IPS-15b (cell line): ENCODE measurements at regions not wholly inside any gene's neighbourhood (a gene's known extent, or its start where the extent isn't known, plus 50 kb on each side); places are given as distances from the start of the nearest gene placed in this dataset.

Experiments
- H3K27me3 ChIP-seq: one replicate; pipeline ENCODE4 v1.6.1; 2013; ENCODE audit warnings: low read length; ENCODE audit not compliant: control insufficient read depth, insufficient read depth
- H3K36me3 ChIP-seq: one replicate; pipeline ENCODE4 v1.6.1; 2013; ENCODE audit warnings: low read length; ENCODE audit not compliant: control insufficient read depth, insufficient read depth
- H3K4me1 ChIP-seq: one replicate; pipeline ENCODE4 v1.6.1; 2013; ENCODE audit warnings: mild to moderate bottlenecking, low read length; ENCODE audit not compliant: control insufficient read depth, insufficient read depth
- H3K4me3 ChIP-seq: one replicate; pipeline ENCODE4 v1.5.1; 2013; ENCODE audit warnings: low read depth, low read length
- H3K9ac ChIP-seq: one replicate; pipeline ENCODE4 v1.6.1; 2013; ENCODE audit warnings: low read depth, mild to moderate bottlenecking, low read length
- H3K9me3 ChIP-seq: one replicate; pipeline ENCODE4 v1.6.1; 2013; ENCODE audit warnings: mild to moderate bottlenecking, low read length; ENCODE audit not compliant: control insufficient read depth, insufficient read depth

- Histone ChIP-seq H3K4me1 (no peaks in the 10 kb centered on the region), H3K36me3 (no peaks in the 10 kb centered on the region), H3K27me3 (no peaks in the 10 kb centered on the region), H3K4me3 (no peak overlapping the region), H3K9me3 (no peaks in the 10 kb centered on the region), H3K9ac (no peak overlapping the region)
Measured at GRCh38 chr18:78165525-78165924, 814.1 kb upstream of the SALL3 start.

GRCh38 chr18:78168526-78168925 lies 811.1 kb upstream of the SALL3 start:
- Histone ChIP-seq H3K9me3 (no peaks in the 10 kb centered on the region), H3K36me3 (no peaks in the 10 kb centered on the region), H3K4me1 (no peaks in the 10 kb centered on the region), H3K27me3 (no peaks in the 10 kb centered on the region), H3K9ac (no peak overlapping the region), H3K4me3 (no peak overlapping the region)

- Histone ChIP-seq H3K4me3 (no peak overlapping the region), H3K36me3 (no peaks in the 10 kb centered on the region), H3K9ac (no peak overlapping the region), H3K4me1 (no peaks in the 10 kb centered on the region), H3K27me3 (no peaks in the 10 kb centered on the region), H3K9me3 (no peaks in the 10 kb centered on the region)
Measured at GRCh38 chr18:78169174-78169864, 810.3 kb upstream of the SALL3 start.

DNA sequence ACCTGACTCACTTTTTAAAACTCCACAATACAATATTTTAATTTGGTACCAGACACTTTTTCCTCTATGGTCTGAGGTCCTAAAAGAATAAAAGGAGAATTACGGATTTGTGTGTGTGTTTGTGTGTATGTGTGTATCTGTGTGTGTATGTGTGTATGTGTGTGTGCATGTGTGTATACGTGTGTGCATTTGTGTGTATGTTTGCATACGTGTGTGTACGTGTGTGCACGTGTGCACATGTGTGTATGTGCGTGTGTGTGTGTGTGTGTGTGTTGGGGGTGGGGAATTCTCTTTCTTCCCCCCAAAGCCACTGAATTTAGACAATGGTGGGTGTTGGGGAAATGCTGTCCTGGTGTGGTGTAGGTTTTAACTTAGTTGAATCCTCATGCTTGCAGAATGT lies 807.7 kb upstream of the SALL3 start:
- no peaks in the 10 kb centered on the region for H3K27me3 ChIP-seq
- no peak overlapping the region for H3K4me3 ChIP-seq
- H3K4me1 ChIP-seq, result no peaks in the 10 kb centered on the region
- H3K36me3 ChIP-seq, result no peaks in the 10 kb centered on the region
- H3K9ac ChIP-seq, result no peak overlapping the region
- no peaks in the 10 kb centered on the region for H3K9me3 ChIP-seq

DNA sequence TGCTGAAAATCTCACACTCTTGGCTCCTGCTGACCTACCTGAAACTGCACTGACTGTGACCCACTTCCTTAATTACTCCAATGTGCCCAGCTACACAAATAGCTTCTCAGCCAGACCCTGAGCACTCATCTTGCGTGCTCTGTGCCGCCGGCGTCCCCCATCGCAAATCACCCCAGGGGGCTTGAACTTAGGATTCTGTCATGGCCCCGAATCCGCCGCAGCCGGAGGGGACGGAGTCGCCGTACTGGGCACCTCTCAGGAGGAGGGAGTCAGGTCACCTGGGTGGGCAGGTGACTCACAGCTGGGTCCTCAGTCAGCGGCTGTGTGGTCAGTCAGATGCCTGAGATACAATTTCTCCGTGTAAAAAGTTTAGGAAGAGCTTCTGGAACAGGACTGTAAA lies 804.9 kb upstream of the SALL3 start:
- Histone ChIP-seq H3K9me3 (no peaks in the 10 kb centered on the region), H3K27me3 (no peaks in the 10 kb centered on the region), H3K36me3 (no peaks in the 10 kb centered on the region), H3K4me3 (no peak overlapping the region), H3K9ac (no peak overlapping the region), H3K4me1 (no peaks in the 10 kb centered on the region)

- no peaks in the 10 kb centered on the region for H3K4me1 ChIP-seq
- H3K36me3 ChIP-seq, result no peaks in the 10 kb centered on the region
- H3K4me3 ChIP-seq, result no peak overlapping the region
- H3K27me3 ChIP-seq, result no peaks in the 10 kb centered on the region
- H3K9me3 ChIP-seq, result no peaks in the 10 kb centered on the region
- H3K9ac ChIP-seq, result no peak overlapping the region
Measured at GRCh38 chr18:78178812-78179211, 800.8 kb upstream of the SALL3 start.

GRCh38 chr18:78180741-78181140 lies 798.9 kb upstream of the SALL3 start:
- H3K27me3 ChIP-seq, result no peaks in the 10 kb centered on the region
- no peaks in the 10 kb centered on the region for H3K9me3 ChIP-seq

GRCh38 chr18:78183815-78184214 lies 795.8 kb upstream of the SALL3 start:
- Histone ChIP-seq H3K4me3 (no peak overlapping the region), H3K4me1 (no peaks in the 10 kb centered on the region), H3K36me3 (no peaks in the 10 kb centered on the region), H3K9ac (no peak overlapping the region), H3K9me3 (no peaks in the 10 kb centered on the region), H3K27me3 (no peaks in the 10 kb centered on the region)

More at GRCh38 chr18:78180741-78181140, 798.9 kb upstream of the SALL3 start:
- Histone ChIP-seq H3K4me3 (no peak overlapping the region), H3K36me3 (no peaks in the 10 kb centered on the region), H3K9ac (no peak overlapping the region), H3K4me1 (no peaks in the 10 kb centered on the region)

GRCh38 chr18:78191276-78191675 lies 788.3 kb upstream of the SALL3 start:
- Histone ChIP-seq H3K4me3 (no peak overlapping the region), H3K9ac (no peak overlapping the region), H3K36me3 (no peaks in the 10 kb centered on the region), H3K4me1 (peaks cover 2% of the 10 kb centered on the region), H3K9me3 (no peaks in the 10 kb centered on the region), H3K27me3 (no peaks in the 10 kb centered on the region)

DNA sequence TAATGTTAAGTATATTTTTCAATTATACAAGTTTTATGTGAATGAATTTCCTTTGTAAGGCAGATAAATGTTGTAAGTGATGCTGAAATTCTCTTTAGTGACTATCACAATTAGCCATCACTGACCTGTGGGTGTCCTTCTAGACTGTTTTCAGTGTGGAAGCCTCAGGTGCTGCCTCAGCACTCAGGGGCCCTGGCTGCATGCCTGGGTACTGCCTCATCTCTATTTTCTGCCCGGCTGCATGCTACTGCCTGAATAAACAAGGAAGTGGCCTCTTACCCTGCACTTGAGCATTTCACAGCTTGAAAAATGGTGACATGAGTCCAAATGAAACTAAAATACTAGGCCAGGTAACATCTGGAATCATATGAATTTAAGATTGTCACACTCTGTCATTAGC lies 787.6 kb upstream of the SALL3 start:
- H3K36me3 ChIP-seq, result no peaks in the 10 kb centered on the region
- no peaks in the 10 kb centered on the region for H3K27me3 ChIP-seq
- H3K9ac ChIP-seq, result no peak overlapping the region
- no peaks in the 10 kb centered on the region for H3K9me3 ChIP-seq
- peaks cover 2% of the 10 kb centered on the region for H3K4me1 ChIP-seq
- no peak overlapping the region for H3K4me3 ChIP-seq

DNA sequence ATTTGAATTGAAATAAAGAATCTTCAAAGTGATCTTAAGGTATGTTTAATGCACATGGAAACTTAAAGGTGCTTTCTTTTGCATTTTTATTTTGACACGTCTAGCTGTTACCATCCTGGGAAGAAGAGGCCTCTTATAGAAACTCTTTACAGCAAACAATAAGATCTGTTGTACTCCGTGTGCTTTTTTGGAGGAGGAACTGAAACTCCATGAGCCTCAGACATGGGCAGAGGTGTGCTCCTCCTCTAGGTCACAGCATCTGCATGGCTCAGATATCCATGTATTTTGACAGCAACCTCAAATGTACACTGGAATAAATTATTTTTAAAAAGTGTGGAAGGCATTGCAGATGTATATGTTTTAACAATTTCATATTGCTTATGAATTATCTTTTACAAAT lies 783.3 kb upstream of the SALL3 start:
- Histone ChIP-seq H3K9me3 (no peaks in the 10 kb centered on the region), H3K36me3 (no peaks in the 10 kb centered on the region), H3K4me1 (peaks cover 2% of the 10 kb centered on the region), H3K4me3 (no peak overlapping the region), H3K27me3 (no peaks in the 10 kb centered on the region), H3K9ac (no peak overlapping the region)

- Histone ChIP-seq H3K27me3 (no peaks in the 10 kb centered on the region), H3K9ac (no peak overlapping the region)
Measured at GRCh38 chr18:78199002-78199401, 780.6 kb upstream of the SALL3 start.

More at GRCh38 chr18:78199002-78199401, 780.6 kb upstream of the SALL3 start:
- no peak overlapping the region for H3K4me3 ChIP-seq
- H3K9me3 ChIP-seq, result no peaks in the 10 kb centered on the region
- no peaks in the 10 kb centered on the region for H3K4me1 ChIP-seq
- H3K36me3 ChIP-seq, result no peaks in the 10 kb centered on the region
